ENCODE measurements at regions not wholly inside any gene's neighbourhood (a gene's known extent, or its start where the extent isn't known, plus 50 kb on each side); places are given as distances from the start of the nearest gene placed in this dataset.

GRCh38 chrX:151513472-151513871, 50.0 kb upstream of the PASD1 start:
- TF ChIP-seq CTCF (IDR thresholded peaks at IDR 0.05), result no peak
- TF ChIP-seq POLR2AphosphoS5 (IDR thresholded peaks at IDR 0.05; ENCODE audit: insufficient read depth in 1 of 2, low read depth in 1 of 2), result no peak
- no peak for TF ChIP-seq POLR2A (IDR thresholded peaks at IDR 0.05)

All from vagina (tissue), 2 donors.